ENCODE measurements at regions not wholly inside any gene's neighbourhood (a gene's known extent, or its start where the extent isn't known, plus 50 kb on each side); places are given as distances from the start of the nearest gene placed in this dataset.

DNA sequence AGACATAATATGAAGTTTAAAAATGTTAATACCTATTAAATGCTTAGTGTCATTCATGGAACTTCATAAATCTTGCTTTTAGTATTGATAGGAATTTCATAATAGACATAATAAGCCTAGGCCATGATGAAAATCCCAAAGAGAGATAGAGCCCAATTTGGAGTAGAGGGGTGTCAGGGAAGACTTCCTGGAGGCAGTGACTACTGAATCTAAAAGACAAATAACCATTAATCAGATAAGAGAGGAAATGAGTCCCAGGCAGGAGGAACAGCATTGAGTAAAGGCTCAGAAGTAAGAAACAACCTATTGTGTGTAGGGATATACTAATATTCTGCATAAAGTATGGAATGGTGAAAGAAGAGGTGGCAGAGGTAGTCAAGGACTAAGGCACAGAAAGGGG is 126.9 kb upstream of the MRPS22 start:
- TF ChIP-seq CTCF (IDR thresholded peaks at IDR 0.05) (no peak), POLR2A (IDR thresholded peaks at IDR 0.05) (no peak)
- H3K4me1 ChIP-seq, result peaks cover 0 to 13% (median 0%) of the 10 kb centered on the region in 3 donors
- intact Hi-C loops (cut with DNase I), result no loop called here
- H3K36me3 ChIP-seq, result no peaks in the 10 kb centered on the region
- no peaks in the 10 kb centered on the region for H3K27me3 ChIP-seq
- DNase-seq, result no peak
- no peaks in the 10 kb centered on the region for H3K9me3 ChIP-seq
- no peak overlapping the region for H3K27ac ChIP-seq
- H3K4me3 ChIP-seq, result no peak overlapping the region

DNA sequence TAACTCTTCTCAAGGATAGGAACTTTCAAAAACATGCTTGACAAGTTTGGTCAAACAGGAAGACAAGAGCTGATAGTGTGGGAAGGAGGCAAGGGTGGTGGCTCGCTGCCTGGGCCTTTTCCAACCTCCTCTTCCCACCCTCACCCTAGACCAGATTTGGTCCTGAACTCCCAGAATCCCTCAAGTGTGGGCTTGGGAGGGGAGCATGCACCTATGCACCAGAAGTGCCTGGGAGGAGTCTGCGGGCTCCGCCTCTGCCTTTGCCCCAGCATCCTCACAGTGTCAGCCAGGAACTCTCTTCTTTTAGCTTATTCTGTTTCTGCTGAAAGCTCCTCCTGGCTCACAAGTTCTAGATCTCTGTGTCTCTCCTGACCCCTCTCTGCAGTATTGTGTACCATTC is 126.2 kb upstream of the MRPS22 start:
- Histone ChIP-seq H3K9me3 (no peaks in the 10 kb centered on the region), H3K27ac (no peak overlapping the region), H3K27me3 (no peaks in the 10 kb centered on the region), H3K36me3 (no peaks in the 10 kb centered on the region), H3K4me3 (no peak overlapping the region), H3K4me1 (peaks cover 0 to 13% (median 0%) of the 10 kb centered on the region in 3 donors)
- no peak for DNase-seq
- intact Hi-C loops (cut with DNase I), result no loop called here
- WGBS, 2 donors, result 75 to 92% methylated on average over 2 to 3 of the region's 3 CpGs
- no peak for TF ChIP-seq POLR2A (IDR thresholded peaks at IDR 0.05)
- TF ChIP-seq CTCF (IDR thresholded peaks at IDR 0.05), result no peak

- Histone ChIP-seq H3K4me1 (peaks cover 0 to 13% (median 0%) of the 10 kb centered on the region in 3 donors), H3K27ac (no peak overlapping the region), H3K9me3 (no peaks in the 10 kb centered on the region), H3K4me3 (no peak overlapping the region), H3K27me3 (no peaks in the 10 kb centered on the region), H3K36me3 (no peaks in the 10 kb centered on the region)
- DNase-seq, result no peak
- 61 to 73% methylated on average over 2 of the region's 2 CpGs for WGBS, 2 donors
- intact Hi-C loops (cut with DNase I), result no loop called here
- TF ChIP-seq POLR2A (IDR thresholded peaks at IDR 0.05) (no peak), CTCF (IDR thresholded peaks at IDR 0.05) (no peak)
These were observed 125.8 kb upstream of the MRPS22 start for GRCh38 chr3:139218046-139218445.

DNA sequence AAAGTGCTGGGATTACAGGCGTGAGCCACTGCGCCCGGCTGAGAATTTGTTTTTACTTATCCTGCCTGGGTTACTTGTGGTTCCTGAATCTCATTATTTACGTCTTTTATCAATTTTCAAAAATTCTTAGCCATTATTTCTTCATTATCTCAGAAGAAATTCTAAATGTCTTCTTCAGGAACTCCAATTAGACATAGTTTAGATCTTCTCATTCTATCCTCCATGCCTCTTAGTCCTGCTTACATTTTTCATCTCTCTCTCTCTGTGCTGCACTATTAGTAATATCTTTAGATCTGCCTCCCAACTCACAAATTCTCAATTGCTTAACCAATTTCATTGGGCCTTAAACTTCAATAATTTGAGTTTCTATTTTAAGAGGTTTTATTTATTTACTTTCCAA is 124.4 kb upstream of the MRPS22 start:
- intact Hi-C loops (cut with DNase I), result no loop called here
- Histone ChIP-seq H3K36me3 (no peaks in the 10 kb centered on the region), H3K4me3 (no peak overlapping the region), H3K27ac (no peak overlapping the region), H3K4me1 (peaks cover 0 to 13% (median 0%) of the 10 kb centered on the region in 3 donors), H3K9me3 (no peaks in the 10 kb centered on the region), H3K27me3 (no peaks in the 10 kb centered on the region)
- TF ChIP-seq CTCF (IDR thresholded peaks at IDR 0.05) (no peak), POLR2A (IDR thresholded peaks at IDR 0.05) (no peak)
- DNase-seq, result no peak
- WGBS, 2 donors, result 90 to 93% methylated on average over 4 of the region's 4 CpGs

DNA sequence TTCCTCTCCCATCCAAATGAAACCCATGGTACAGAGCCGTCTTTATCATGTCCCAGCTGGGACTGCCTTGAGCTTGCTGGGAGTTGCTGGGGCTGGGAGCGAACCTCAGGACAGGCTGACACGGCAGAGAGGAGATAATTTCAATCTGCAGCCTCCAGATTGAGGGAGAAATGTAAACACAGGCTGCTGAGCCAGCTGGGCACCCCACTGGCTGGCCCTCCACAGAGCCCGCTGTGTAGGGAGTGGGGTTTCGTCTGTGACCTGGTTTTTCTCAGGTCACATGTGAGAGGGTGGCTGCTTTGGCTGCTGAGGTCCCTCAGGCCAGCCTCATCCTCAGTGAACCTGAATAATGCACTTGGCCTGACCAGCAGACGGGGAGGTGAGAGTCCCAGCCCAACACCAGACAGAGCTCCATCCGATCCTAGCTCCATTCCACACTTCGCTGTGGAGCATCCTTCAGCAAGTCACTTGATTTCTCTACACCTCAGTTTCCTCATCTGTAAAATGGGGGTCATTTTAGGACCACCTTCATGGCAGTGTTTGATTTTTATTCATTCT is 121.6 kb upstream of the MRPS22 start:
- H3K4me1 ChIP-seq, result peaks cover 0 to 5% (median 0%) of the 10 kb centered on the region in 3 donors
- H3K36me3 ChIP-seq, result no peaks in the 10 kb centered on the region
- no peaks in the 10 kb centered on the region for H3K27me3 ChIP-seq
- H3K4me3 ChIP-seq, result no peak overlapping the region
- no peaks in the 10 kb centered on the region for H3K9me3 ChIP-seq
- H3K27ac ChIP-seq, result no peak overlapping the region
- no peak for TF ChIP-seq CTCF (IDR thresholded peaks at IDR 0.05)
- TF ChIP-seq POLR2A (IDR thresholded peaks at IDR 0.05), result no peak
- intact Hi-C loops (cut with DNase I), result no loop called here
- WGBS, 2 donors, result 76 to 85% methylated on average over 3 of the region's 8 CpGs
- DNase-seq, result no peak

Measured in esophagus squamous epithelium (tissue), 5 donors.